HCT116 (cell line): ENCODE measurements at regions not wholly inside any gene's neighbourhood (a gene's known extent, or its start where the extent isn't known, plus 50 kb on each side); places are given as distances from the start of the nearest gene placed in this dataset.

Experiments
- JUND ChIP-seq: IDR thresholded peaks from 2 replicates; pipeline ENCODE4 v1.6.1; 2012
- POLR2A ChIP-seq: IDR thresholded peaks from 2 replicates; pipeline ENCODE4 v1.7.0; 2011; ENCODE audit warnings: borderline replicate concordance; ENCODE audit not compliant: insufficient read depth, insufficient read length; ENCODE audit errors: extremely low read depth
- POLR2AphosphoS5 ChIP-seq: IDR thresholded peaks from 2 replicates; pipeline ENCODE4 v1.6.1; 2011; ENCODE audit warnings: mild to moderate bottlenecking, low read depth, low read length, moderate library complexity
- REST ChIP-seq: IDR thresholded peaks from 2 replicates; pipeline ENCODE4 v1.6.1; 2012; ENCODE audit warnings: low read depth
- SIN3A ChIP-seq: IDR thresholded peaks from 2 replicates; pipeline ENCODE4 v1.6.1; 2012; ENCODE audit warnings: low read depth
- SP1 ChIP-seq: IDR thresholded peaks from 2 replicates; pipeline ENCODE4 v1.6.1; 2012; ENCODE audit warnings: low read depth
- YY1 ChIP-seq: IDR thresholded peaks from 2 replicates; pipeline ENCODE4 v1.6.1; 2011; ENCODE audit warnings: low read length, low read depth, moderate library complexity, mild to moderate bottlenecking; ENCODE audit not compliant: insufficient replicate concordance; ENCODE audit errors: extremely low read depth
- TF ChIP-seq, protein P1 (sequence below), 3 experiments: fragments of 200-600 bp in 1 of 3; sonication (generic) in 1 of 3; IDR thresholded peaks in 2 of 3; conservative IDR thresholded peaks in 1 of 3; 2 replicates each; pipeline ENCODE4 v1.5.1; 2012 to 2017; ENCODE audit warnings: low read depth in 2 of 3, low read length in 2 of 3, antibody characterized with exemption in 1 of 3, borderline replicate concordance in 1 of 3, control low read depth in 1 of 3, mild to moderate bottlenecking in 1 of 3, mixed read lengths in 1 of 3, mixed run types in 1 of 3, moderate library complexity in 1 of 3; ENCODE audit not compliant: insufficient read depth in 1 of 3
- TF ChIP-seq, protein P2 (sequence below): IDR thresholded peaks from 2 replicates; pipeline ENCODE4 v1.6.1; 2012

GRCh38 chr2:114219456-114219855 lies 223.0 kb upstream of the DPP10 start:
- TF ChIP-seq POLR2A: no peak
- TF ChIP-seq, protein P1, sequence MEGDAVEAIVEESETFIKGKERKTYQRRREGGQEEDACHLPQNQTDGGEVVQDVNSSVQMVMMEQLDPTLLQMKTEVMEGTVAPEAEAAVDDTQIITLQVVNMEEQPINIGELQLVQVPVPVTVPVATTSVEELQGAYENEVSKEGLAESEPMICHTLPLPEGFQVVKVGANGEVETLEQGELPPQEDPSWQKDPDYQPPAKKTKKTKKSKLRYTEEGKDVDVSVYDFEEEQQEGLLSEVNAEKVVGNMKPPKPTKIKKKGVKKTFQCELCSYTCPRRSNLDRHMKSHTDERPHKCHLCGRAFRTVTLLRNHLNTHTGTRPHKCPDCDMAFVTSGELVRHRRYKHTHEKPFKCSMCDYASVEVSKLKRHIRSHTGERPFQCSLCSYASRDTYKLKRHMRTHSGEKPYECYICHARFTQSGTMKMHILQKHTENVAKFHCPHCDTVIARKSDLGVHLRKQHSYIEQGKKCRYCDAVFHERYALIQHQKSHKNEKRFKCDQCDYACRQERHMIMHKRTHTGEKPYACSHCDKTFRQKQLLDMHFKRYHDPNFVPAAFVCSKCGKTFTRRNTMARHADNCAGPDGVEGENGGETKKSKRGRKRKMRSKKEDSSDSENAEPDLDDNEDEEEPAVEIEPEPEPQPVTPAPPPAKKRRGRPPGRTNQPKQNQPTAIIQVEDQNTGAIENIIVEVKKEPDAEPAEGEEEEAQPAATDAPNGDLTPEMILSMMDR (IDR thresholded peaks at IDR 0.05 in 2 of 3, conservative IDR thresholded peaks at IDR 0.05 in 1 of 3; ENCODE audit: borderline replicate concordance in 1 of 3, insufficient read depth in 1 of 3, low read depth in 2 of 3, low read length in 2 of 3): no peak
- TF ChIP-seq, protein P2, sequence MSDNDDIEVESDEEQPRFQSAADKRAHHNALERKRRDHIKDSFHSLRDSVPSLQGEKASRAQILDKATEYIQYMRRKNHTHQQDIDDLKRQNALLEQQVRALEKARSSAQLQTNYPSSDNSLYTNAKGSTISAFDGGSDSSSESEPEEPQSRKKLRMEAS: no peak
- no peak for TF ChIP-seq SIN3A
- no peak for TF ChIP-seq POLR2AphosphoS5
- no peak for TF ChIP-seq JUND
- no peak for TF ChIP-seq YY1
- TF ChIP-seq SP1: no peak
- TF ChIP-seq REST: no peak
